KG1 (cell line): ENCODE measurements at regions not wholly inside any gene's neighbourhood (a gene's known extent, or its start where the extent isn't known, plus 50 kb on each side); places are given as distances from the start of the nearest gene placed in this dataset.

ENCODE experiments used
- DNase-seq: peaks from one replicate; lab custom pipeline; 2025; lab: John Stamatoyannopoulos, UW

- no peak for DNase-seq
Measured at GRCh38 chr4:85265234-85265633, 209.7 kb upstream of the ARHGAP24 start.

- no peak for DNase-seq
Measured at GRCh38 chr4:85268188-85268587, 206.8 kb upstream of the ARHGAP24 start.

- no peak for DNase-seq
Measured at GRCh38 chr4:85268961-85269360, 206.0 kb upstream of the ARHGAP24 start.

GRCh38 chr4:85274955-85275354 lies 200.0 kb upstream of the ARHGAP24 start:
- no peak for DNase-seq

GRCh38 chr4:85280963-85281362 lies 194.0 kb upstream of the ARHGAP24 start:
- no peak for DNase-seq

GRCh38 chr4:85291226-85291625 lies 183.7 kb upstream of the ARHGAP24 start:
- no peak for DNase-seq

- DNase-seq, result no peak
Measured at GRCh38 chr4:85298037-85298436, 176.9 kb upstream of the ARHGAP24 start.

GRCh38 chr4:85302193-85302736 lies 172.7 kb upstream of the ARHGAP24 start:
- DNase-seq, result no peak

- DNase-seq, result no peak
Measured at GRCh38 chr4:85302756-85303155, 172.2 kb upstream of the ARHGAP24 start.

- DNase-seq, result no peak
Measured at GRCh38 chr4:85318415-85318814, 156.5 kb upstream of the ARHGAP24 start.

- no peak for DNase-seq
Measured at GRCh38 chr4:85358831-85359230, 116.1 kb upstream of the ARHGAP24 start.

GRCh38 chr4:85362550-85362949 lies 112.4 kb upstream of the ARHGAP24 start:
- no peak for DNase-seq

GRCh38 chr4:85367815-85368214 lies 107.1 kb upstream of the ARHGAP24 start:
- DNase-seq, result no peak

- no peak for DNase-seq
Measured at GRCh38 chr4:85368240-85368639, 106.7 kb upstream of the ARHGAP24 start.

GRCh38 chr4:85368932-85369331 lies 106.0 kb upstream of the ARHGAP24 start:
- peak; percentile 15 for DNase-seq

GRCh38 chr4:85369703-85370380 lies 105.1 kb upstream of the ARHGAP24 start:
- no peak for DNase-seq

- DNase-seq, result peak; percentile 33
Measured at GRCh38 chr4:85370400-85371032, 104.4 kb upstream of the ARHGAP24 start.

- DNase-seq, result no peak
Measured at GRCh38 chr4:85372966-85373365, 102.0 kb upstream of the ARHGAP24 start.

- DNase-seq, result no peak
Measured at GRCh38 chr4:85376285-85376684, 98.7 kb upstream of the ARHGAP24 start.

GRCh38 chr4:85381968-85382367 lies 93.0 kb upstream of the ARHGAP24 start:
- DNase-seq, result no peak

- no peak for DNase-seq
Measured at GRCh38 chr4:85391071-85391470, 83.9 kb upstream of the ARHGAP24 start.

- no peak for DNase-seq
Measured at GRCh38 chr4:85391589-85392410, 83.2 kb upstream of the ARHGAP24 start.

- DNase-seq, result no peak
Measured at GRCh38 chr4:85393201-85393600, 81.7 kb upstream of the ARHGAP24 start.
